ENCODE measurements at regions not wholly inside any gene's neighbourhood (a gene's known extent, or its start where the extent isn't known, plus 50 kb on each side); places are given as distances from the start of the nearest gene placed in this dataset.

GRCh38 chr3:29050155-29050554 is 230.7 kb upstream of the RBMS3 start:
- DNase-seq (ENCODE audit: low read depth in 2 of 2): no peak

- DNase-seq (ENCODE audit: low read depth in 2 of 2): no peak
Measured at GRCh38 chr3:29057326-29057725, 223.5 kb upstream of the RBMS3 start.

- DNase-seq (ENCODE audit: low read depth in 2 of 2): no peak
Measured at GRCh38 chr3:29064085-29064484, 216.8 kb upstream of the RBMS3 start.

- DNase-seq (ENCODE audit: low read depth in 2 of 2): no peak
Measured at GRCh38 chr3:29065211-29065785, 215.6 kb upstream of the RBMS3 start.

GRCh38 chr3:29067007-29067406 is 213.9 kb upstream of the RBMS3 start:
- no peak for DNase-seq (ENCODE audit: low read depth in 2 of 2)

GRCh38 chr3:29070959-29071634 is 209.8 kb upstream of the RBMS3 start:
- no peak for DNase-seq (ENCODE audit: low read depth in 2 of 2)

- no peak for DNase-seq (ENCODE audit: low read depth in 2 of 2)
Measured at GRCh38 chr3:29072611-29073010, 208.3 kb upstream of the RBMS3 start.

GRCh38 chr3:29077356-29077755 is 203.5 kb upstream of the RBMS3 start:
- DNase-seq (ENCODE audit: low read depth in 2 of 2): no peak

GRCh38 chr3:29079358-29079757 is 201.5 kb upstream of the RBMS3 start:
- DNase-seq (ENCODE audit: low read depth in 2 of 2): no peak

GRCh38 chr3:29080967-29081366 is 199.9 kb upstream of the RBMS3 start:
- DNase-seq (ENCODE audit: low read depth in 2 of 2): no peak

GRCh38 chr3:29083081-29083480 is 197.8 kb upstream of the RBMS3 start:
- DNase-seq (ENCODE audit: low read depth in 2 of 2): no peak

GRCh38 chr3:29083676-29084075 is 197.2 kb upstream of the RBMS3 start:
- DNase-seq (ENCODE audit: low read depth in 2 of 2): no peak

GRCh38 chr3:29088579-29088978 is 192.3 kb upstream of the RBMS3 start:
- no peak for DNase-seq (ENCODE audit: low read depth in 2 of 2)

- DNase-seq (ENCODE audit: low read depth in 2 of 2): no peak
Measured at GRCh38 chr3:29090912-29091597, 189.8 kb upstream of the RBMS3 start.

GRCh38 chr3:29091599-29092189 is 189.2 kb upstream of the RBMS3 start:
- no peak for DNase-seq (ENCODE audit: low read depth in 2 of 2)

GRCh38 chr3:29092348-29092747 is 188.5 kb upstream of the RBMS3 start:
- DNase-seq (ENCODE audit: low read depth in 2 of 2): no peak

- DNase-seq (ENCODE audit: low read depth in 2 of 2): no peak
Measured at GRCh38 chr3:29099296-29099695, 181.6 kb upstream of the RBMS3 start.

- DNase-seq (ENCODE audit: low read depth in 2 of 2): no peak
Measured at GRCh38 chr3:29099775-29100174, 181.1 kb upstream of the RBMS3 start.

GRCh38 chr3:29100292-29100691 is 180.6 kb upstream of the RBMS3 start:
- DNase-seq (ENCODE audit: low read depth in 2 of 2): no peak

GRCh38 chr3:29128001-29128400 is 152.9 kb upstream of the RBMS3 start:
- DNase-seq (ENCODE audit: low read depth in 2 of 2): no peak

- no peak for DNase-seq (ENCODE audit: low read depth in 2 of 2)
Measured at GRCh38 chr3:29137601-29138000, 143.3 kb upstream of the RBMS3 start.

- DNase-seq (ENCODE audit: low read depth in 2 of 2): no peak
Measured at GRCh38 chr3:29138171-29138570, 142.7 kb upstream of the RBMS3 start.

- DNase-seq (ENCODE audit: low read depth in 2 of 2): no peak
Measured at GRCh38 chr3:29140666-29141065, 140.2 kb upstream of the RBMS3 start.

All from stimulated activated CD4-positive, alpha-beta T cell treated with anti-CD3 and anti-CD28 coated beads, Interleukin-1b, Interleukin-23, amount 100 ng/mL, for 4 hours (primary cell).